Pulmonary artery endothelial cell (primary cell): ENCODE measurements at regions not wholly inside any gene's neighbourhood (a gene's known extent, or its start where the extent isn't known, plus 50 kb on each side); places are given as distances from the start of the nearest gene placed in this dataset.

Experiments
- DNase-seq: peaks from one replicate; pipeline ENCODE4 v3.0.0-alpha.2; 2011; ENCODE audit warnings: low read depth, low spot score

GRCh38 chr12:91633734-91634357 lies 451.2 kb upstream of the DCN start:
- no peak for DNase-seq

DNA sequence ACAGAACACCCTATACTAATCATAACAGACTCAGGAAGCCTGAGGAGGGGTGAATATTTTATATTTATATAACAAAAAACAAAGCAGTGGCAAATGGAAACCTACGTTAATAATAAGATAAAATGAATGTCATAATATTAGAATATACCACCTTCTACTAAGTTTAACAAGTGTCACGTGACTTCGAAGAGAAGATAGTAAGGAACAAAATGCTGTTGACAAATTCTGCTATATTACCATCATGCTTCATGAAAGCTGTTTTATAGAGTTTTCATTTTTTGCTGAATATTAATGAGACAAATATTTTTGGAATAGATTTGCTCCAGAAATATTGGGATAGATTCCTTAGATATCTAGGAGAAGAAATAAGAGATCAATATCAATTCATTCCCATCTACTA lies 450.6 kb upstream of the DCN start:
- no peak for DNase-seq

- no peak for DNase-seq
These were observed 449.6 kb upstream of the DCN start for GRCh38 chr12:91632042-91632786.

DNA sequence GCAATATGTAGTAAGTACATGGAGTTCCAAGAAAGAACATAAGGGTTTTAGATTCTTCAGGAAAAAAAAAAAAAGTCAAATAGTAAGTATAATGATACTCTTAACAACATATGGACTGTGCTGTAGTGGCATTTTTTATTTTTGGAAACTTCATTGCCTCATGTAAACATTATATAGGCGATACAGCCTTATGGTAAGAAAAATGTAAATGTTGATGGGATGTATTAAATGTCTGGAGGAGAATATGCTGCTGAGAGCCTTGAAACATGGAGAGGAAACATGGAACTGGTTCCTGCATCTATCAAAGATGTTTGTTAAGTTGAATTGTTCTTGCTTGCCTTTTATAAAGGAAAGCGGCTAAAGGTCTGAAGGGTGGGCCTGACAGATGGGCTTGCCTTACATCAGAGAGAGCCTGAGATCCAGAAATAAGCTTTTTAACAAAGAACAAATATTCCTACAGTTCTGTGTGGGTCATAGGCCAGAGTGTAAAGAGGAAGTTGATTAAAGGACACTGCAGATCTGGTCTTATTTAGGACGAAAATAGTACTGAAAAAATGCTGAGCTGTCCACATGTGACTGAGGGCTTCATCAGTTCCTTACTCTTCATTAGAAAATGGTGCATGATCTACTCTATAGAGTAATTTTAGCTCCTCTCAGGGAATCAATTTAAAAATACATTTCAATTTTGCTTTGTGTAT lies 448.1 kb upstream of the DCN start:
- no peak for DNase-seq

- no peak for DNase-seq
These were observed 447.5 kb upstream of the DCN start for GRCh38 chr12:91630083-91630482.

GRCh38 chr12:91629440-91629839 lies 446.8 kb upstream of the DCN start:
- no peak for DNase-seq

DNA sequence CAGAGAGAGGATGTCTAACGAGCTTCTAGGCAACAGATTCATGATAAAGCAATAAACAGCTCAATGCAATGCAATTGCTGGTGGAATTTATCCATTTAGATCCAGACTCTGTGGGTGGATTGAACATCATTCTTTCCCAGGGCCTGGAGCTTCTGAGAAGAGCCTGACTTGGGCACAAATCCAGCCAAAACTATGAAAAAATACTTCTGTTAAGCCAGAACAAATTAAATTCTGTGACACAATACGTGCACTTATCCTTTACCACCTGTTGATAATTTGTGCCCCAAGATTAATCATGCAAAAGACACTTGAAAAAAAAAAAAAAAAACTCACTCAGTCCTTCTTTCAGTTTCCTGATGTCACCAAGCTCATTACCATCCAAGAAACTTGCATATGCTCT lies 446.0 kb upstream of the DCN start:
- DNase-seq: no peak

- no peak for DNase-seq
These were observed 444.6 kb upstream of the DCN start for GRCh38 chr12:91627225-91627624.

GRCh38 chr12:91622981-91623380 lies 440.4 kb upstream of the DCN start:
- no peak for DNase-seq

DNA sequence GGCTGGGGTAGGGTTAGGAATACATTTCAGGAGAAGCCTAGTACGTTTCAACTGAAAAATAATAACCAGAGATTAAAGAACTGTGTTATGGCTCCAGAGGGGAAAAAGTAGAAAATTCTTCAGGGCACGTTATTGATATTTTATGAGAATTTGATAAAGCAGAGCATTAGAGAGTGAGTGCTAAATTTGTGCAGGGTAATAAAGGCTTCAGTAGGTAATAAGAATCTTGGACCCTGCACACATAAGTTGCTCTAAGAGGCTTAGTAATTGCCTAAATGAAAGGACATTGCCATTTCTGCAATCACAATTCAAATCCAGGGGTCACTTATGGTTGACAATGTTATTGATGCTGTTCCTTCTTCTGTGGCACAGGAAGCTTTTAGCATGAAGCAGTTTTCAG lies 439.4 kb upstream of the DCN start:
- no peak for DNase-seq

GRCh38 chr12:91620992-91621391 lies 438.4 kb upstream of the DCN start:
- DNase-seq: no peak

- no peak for DNase-seq
These were observed 437.8 kb upstream of the DCN start for GRCh38 chr12:91620422-91620821.

DNA sequence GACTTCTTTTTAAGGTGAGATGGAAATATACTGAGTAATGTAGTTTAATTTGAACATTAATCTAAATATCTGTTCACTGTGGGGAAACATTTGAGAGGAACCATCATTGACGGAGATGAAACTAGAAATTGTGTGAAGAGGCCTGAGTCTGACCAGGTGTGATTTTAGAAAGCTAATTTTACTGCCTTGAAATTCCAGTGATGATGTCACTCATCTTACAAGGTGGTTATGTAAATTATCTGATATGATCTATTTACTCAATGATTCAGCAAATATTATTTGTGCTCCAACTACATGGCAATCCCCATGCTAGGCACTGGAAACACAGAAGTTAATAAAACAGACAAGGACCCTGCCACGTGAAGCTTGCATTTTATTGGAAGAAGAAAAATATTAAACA lies 435.7 kb upstream of the DCN start:
- no peak for DNase-seq

- no peak for DNase-seq
These were observed 435.2 kb upstream of the DCN start for GRCh38 chr12:91617818-91618217.

DNA sequence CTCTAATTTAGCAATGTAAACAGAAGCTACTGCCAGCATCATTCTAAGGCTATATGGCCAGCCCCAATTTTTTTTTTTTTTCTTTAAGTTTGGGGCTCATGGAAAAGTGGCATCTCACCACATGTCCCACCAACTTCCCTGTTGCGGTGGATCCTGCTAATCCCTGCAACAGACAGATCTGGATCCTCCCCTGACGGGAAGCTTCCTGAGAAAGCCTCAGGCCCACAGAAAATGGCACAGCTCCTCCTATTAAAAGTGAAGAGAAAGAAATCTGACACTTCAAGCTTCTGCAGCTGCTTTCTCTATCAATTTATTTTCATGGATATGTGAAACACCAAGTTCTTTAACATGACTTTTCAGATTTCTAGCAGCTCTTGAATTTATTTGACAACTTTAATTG lies 433.8 kb upstream of the DCN start:
- no peak for DNase-seq

GRCh38 chr12:91613223-91613779 lies 430.7 kb upstream of the DCN start:
- DNase-seq: no peak

DNA sequence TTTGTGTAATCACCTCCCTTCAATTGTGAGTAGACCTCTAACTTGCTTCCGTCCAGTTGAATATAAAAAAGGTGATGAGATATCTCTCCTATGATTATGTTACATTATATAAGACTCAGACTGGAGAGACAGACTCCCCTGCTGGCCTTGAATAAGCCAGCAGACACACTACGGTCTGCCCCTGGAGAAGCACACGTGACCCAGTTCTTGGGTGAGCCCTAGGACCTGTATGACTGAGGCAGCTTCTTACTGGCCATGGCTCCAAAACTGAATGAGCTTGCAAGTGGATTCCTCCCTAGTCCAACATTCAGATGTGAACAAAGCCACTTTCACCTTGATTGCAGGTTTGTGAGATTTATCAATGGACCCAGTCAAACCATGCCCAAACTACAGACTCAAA lies 427.9 kb upstream of the DCN start:
- DNase-seq: no peak

DNA sequence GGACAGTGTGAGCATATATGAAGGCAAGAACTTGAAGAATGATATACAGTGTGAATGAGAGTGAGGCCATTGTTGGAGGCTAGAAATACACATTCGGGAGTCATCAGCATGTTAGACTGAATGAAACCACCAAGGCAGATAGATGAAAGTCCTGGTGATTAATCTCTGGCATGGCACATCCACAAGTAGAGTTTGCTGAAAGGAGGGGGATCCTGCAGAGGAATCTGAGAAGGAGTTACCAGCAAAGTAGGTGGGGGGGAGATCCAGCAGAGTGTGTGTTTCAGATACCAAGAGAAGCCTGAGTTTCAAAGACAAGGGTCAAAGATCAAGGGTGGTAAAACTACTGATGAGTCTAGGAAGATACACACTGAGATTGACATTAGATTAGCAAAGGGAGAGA lies 426.7 kb upstream of the DCN start:
- DNase-seq: no peak

DNA sequence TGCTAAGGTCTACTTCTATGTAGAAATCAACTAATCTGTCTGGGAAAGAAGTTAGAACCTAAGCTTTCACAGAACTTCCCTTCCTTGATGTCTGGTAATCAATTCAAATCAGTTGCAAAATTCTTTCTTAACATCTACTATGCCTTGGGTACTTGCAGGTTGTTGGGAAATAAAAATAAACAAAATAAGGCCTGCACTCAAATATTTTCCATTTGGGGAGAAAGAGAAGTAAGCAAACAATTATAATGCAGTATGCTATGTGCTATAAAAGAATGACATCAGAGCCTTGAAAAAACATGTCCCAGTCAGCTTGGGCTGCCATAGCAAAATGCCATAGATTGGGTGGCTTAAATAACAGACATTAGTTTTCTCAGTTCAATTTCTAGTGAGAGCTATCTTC lies 425.9 kb upstream of the DCN start:
- no peak for DNase-seq

GRCh38 chr12:91606662-91607377 lies 424.2 kb upstream of the DCN start:
- DNase-seq: no peak

DNA sequence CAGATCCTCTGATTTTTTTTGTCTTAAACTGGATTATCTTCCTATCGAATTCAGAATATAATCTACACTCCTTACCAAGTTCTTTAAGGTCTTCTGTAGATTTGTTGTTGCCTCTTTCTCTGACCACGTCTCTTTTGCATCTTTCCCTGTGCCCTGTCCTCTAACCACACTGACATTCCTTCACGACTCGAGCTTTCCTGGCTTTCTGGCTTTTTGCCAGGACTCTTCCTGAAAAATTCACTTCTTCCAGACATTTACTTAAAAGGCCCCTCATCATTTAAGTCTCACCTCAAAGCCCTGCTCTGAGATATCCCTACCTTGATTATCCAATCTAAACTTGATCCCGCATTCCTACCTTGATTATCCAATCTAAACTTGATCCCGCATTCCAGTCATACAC lies 422.3 kb upstream of the DCN start:
- DNase-seq: no peak

GRCh38 chr12:91603060-91603459 lies 420.4 kb upstream of the DCN start:
- DNase-seq: no peak
